ENCODE measurements at regions not wholly inside any gene's neighbourhood (a gene's known extent, or its start where the extent isn't known, plus 50 kb on each side); places are given as distances from the start of the nearest gene placed in this dataset.
A peak's percentile ranks its signal among the peaks of the same experiment; 100 is the strongest.

- no peak for TF ChIP-seq CTCF (IDR thresholded peaks at IDR 0.05)
- no peak for TF ChIP-seq POLR2A (IDR thresholded peaks at IDR 0.05)
- Histone ChIP-seq H3K4me1 (peaks cover 0 to 7% of the 10 kb centered on the region in 2 donors), H3K36me3 (no peaks in the 10 kb centered on the region), H3K27me3 (no peaks in the 10 kb centered on the region), H3K9me3 (no peaks in the 10 kb centered on the region), H3K4me3 (replicated peaks in 1 of 3) (no peak overlapping the region), H3K27ac (peak overlapping the region in 1 of 3 donors; percentile 45)
- intact Hi-C loops (cut with DNase I) = no loop called here
- 26 to 28% methylated on average over 1 of the region's 1 CpG for WGBS, 2 donors
- no peak for DNase-seq
Observed at GRCh38 chr18:22486667-22487066, 69.0 kb upstream of the CTAGE1 start.

- no peaks in the 10 kb centered on the region for H3K9me3 ChIP-seq
- DNase-seq = peak; percentile 14 to 20
- 54 to 66% methylated on average over 5 of the region's 5 CpGs for WGBS, 2 donors
- peaks cover 0 to 8% of the 10 kb centered on the region in 2 donors for H3K4me1 ChIP-seq
- H3K4me3 ChIP-seq (replicated peaks in 1 of 3) = no peak overlapping the region
- intact Hi-C loops (cut with DNase I) = no loop called here
- no peak overlapping the region for H3K27ac ChIP-seq
- H3K36me3 ChIP-seq = no peaks in the 10 kb centered on the region
- H3K27me3 ChIP-seq = no peaks in the 10 kb centered on the region
- TF ChIP-seq POLR2A (IDR thresholded peaks at IDR 0.05) = no peak
- no peak for TF ChIP-seq CTCF (IDR thresholded peaks at IDR 0.05)
Observed at GRCh38 chr18:22488554-22488953, 70.8 kb upstream of the CTAGE1 start.

- 60 to 64% methylated on average over 1 of the region's 1 CpG for WGBS, 2 donors
- DNase-seq = no peak
- Histone ChIP-seq H3K4me1 (peaks cover 0 to 12% of the 10 kb centered on the region in 2 donors), H3K36me3 (no peaks in the 10 kb centered on the region), H3K27ac (no peak overlapping the region), H3K9me3 (no peaks in the 10 kb centered on the region), H3K27me3 (no peaks in the 10 kb centered on the region), H3K4me3 (replicated peaks in 1 of 3) (no peak overlapping the region)
- intact Hi-C loops (cut with DNase I) = no loop called here
- TF ChIP-seq CTCF (IDR thresholded peaks at IDR 0.05) (no peak), POLR2A (IDR thresholded peaks at IDR 0.05) (no peak)
Observed at GRCh38 chr18:22489704-22490103, 72.0 kb upstream of the CTAGE1 start.

- intact Hi-C loops (cut with DNase I) = no loop called here
- TF ChIP-seq POLR2A (IDR thresholded peaks at IDR 0.05) (no peak), CTCF (IDR thresholded peaks at IDR 0.05) (no peak)
- Histone ChIP-seq H3K4me1 (peaks cover 0 to 12% of the 10 kb centered on the region in 2 donors), H3K27me3 (no peaks in the 10 kb centered on the region), H3K9me3 (no peaks in the 10 kb centered on the region), H3K27ac (no peak overlapping the region), H3K4me3 (replicated peaks in 1 of 3) (no peak overlapping the region), H3K36me3 (no peaks in the 10 kb centered on the region)
- 59 to 71% methylated on average over 4 of the region's 4 CpGs for WGBS, 2 donors
- DNase-seq = no peak
Observed at GRCh38 chr18:22490429-22490846, 72.7 kb upstream of the CTAGE1 start.

- peaks cover 0 to 5% of the 10 kb centered on the region in 2 donors for H3K4me1 ChIP-seq
- no peak overlapping the region for H3K27ac ChIP-seq
- no peak overlapping the region for H3K4me3 ChIP-seq (replicated peaks in 1 of 3)
- intact Hi-C loops (cut with DNase I) = no loop called here
- TF ChIP-seq CTCF (IDR thresholded peaks at IDR 0.05) (no peak), POLR2A (IDR thresholded peaks at IDR 0.05) (no peak)
- no peaks in the 10 kb centered on the region for H3K9me3 ChIP-seq
- no peaks in the 10 kb centered on the region for H3K36me3 ChIP-seq
- H3K27me3 ChIP-seq = no peaks in the 10 kb centered on the region
- DNase-seq = no peak
Observed at GRCh38 chr18:22493255-22493654, 75.5 kb upstream of the CTAGE1 start.
